ENCODE measurements at regions not wholly inside any gene's neighbourhood (a gene's known extent, or its start where the extent isn't known, plus 50 kb on each side); places are given as distances from the start of the nearest gene placed in this dataset.
"Not testable (repeated sequence)": the region's sequence is repeated elsewhere in the genome, so short reads cannot be mapped to it uniquely, and the experiment has no call there.

DNA sequence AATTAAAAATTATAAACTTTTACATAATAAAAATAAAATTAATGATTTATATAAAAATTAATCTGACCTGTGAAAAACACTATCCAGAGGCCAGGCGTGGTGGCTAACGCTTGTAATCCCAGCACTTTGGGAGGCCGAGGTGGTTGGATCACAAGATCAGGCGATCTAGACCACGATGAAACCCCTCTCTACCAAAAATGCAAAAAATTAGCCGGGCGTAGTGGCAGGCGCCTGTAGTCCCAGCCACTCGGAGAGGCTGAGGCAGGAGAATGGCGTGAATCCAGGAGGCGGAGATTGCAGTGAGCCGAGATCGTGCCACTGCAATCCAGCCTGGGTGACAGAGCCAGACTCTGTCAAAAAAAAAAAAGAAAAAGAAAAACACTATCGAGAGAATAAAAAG lies 4865.2 kb upstream of the OR11H1 start:
- not testable (repeated sequence) for H3K18ac ChIP-seq (ENCODE audit: low read length); H3K4me3 ChIP-seq (ENCODE audit: low read length); H4K5ac ChIP-seq (ENCODE audit: low read length); H3K56ac ChIP-seq (ENCODE audit: low read length); H2AK5ac ChIP-seq (ENCODE audit: low read length); H3K79me1 ChIP-seq (ENCODE audit: low read length); DNase-seq; H3K36me3 ChIP-seq (ENCODE audit: control insufficient read depth, insufficient read depth, low read length); H2BK15ac ChIP-seq (replicated peaks; ENCODE audit: low read depth); H3K79me2 ChIP-seq (ENCODE audit: control insufficient read depth, insufficient read depth, low read length); H3K4ac ChIP-seq (ENCODE audit: low read depth, low read length); H3K9ac ChIP-seq (ENCODE audit: low read length); H2BK120ac ChIP-seq (ENCODE audit: low read depth, low read length); H3K27me3 ChIP-seq (ENCODE audit: insufficient read depth, low read length, poor library complexity); H3K23ac ChIP-seq (ENCODE audit: low read length); H3K27ac ChIP-seq (ENCODE audit: low read depth, low read length); H2BK5ac ChIP-seq (ENCODE audit: low read length); H3K4me1 ChIP-seq (ENCODE audit: control insufficient read depth, low read depth, low read length); H3K4me2 ChIP-seq (ENCODE audit: low read length); H4K8ac ChIP-seq (ENCODE audit: low read depth, low read length)
- no CpG with 5 or more reads among the region's 14 CpGs for WGBS (ENCODE audit: extremely low coverage, insufficient coverage, low lambda C conversion rate)

GRCh38 chr22:10673065-10673464 lies 4854.9 kb upstream of the OR11H1 start:
- no CpG with 5 or more reads among the region's 6 CpGs for WGBS (ENCODE audit: extremely low coverage, insufficient coverage, low lambda C conversion rate)
- H3K18ac ChIP-seq (ENCODE audit: low read length); H3K9ac ChIP-seq (ENCODE audit: low read length); H3K4ac ChIP-seq (ENCODE audit: low read depth, low read length); H3K27ac ChIP-seq (ENCODE audit: low read depth, low read length); H3K79me2 ChIP-seq (ENCODE audit: control insufficient read depth, insufficient read depth, low read length); H2BK5ac ChIP-seq (ENCODE audit: low read length); H3K27me3 ChIP-seq (ENCODE audit: insufficient read depth, low read length, poor library complexity); H3K4me3 ChIP-seq (ENCODE audit: low read length); H2BK120ac ChIP-seq (ENCODE audit: low read depth, low read length); H3K4me2 ChIP-seq (ENCODE audit: low read length); H2AK5ac ChIP-seq (ENCODE audit: low read length); H2BK15ac ChIP-seq (replicated peaks; ENCODE audit: low read depth); H3K36me3 ChIP-seq (ENCODE audit: control insufficient read depth, insufficient read depth, low read length); H4K5ac ChIP-seq (ENCODE audit: low read length); DNase-seq; H3K23ac ChIP-seq (ENCODE audit: low read length); H3K79me1 ChIP-seq (ENCODE audit: low read length); H3K56ac ChIP-seq (ENCODE audit: low read length); H4K8ac ChIP-seq (ENCODE audit: low read depth, low read length); H3K4me1 ChIP-seq (ENCODE audit: control insufficient read depth, low read depth, low read length): not testable (repeated sequence)

- H2AK5ac ChIP-seq (ENCODE audit: low read length); H3K79me1 ChIP-seq (ENCODE audit: low read length); H3K4me1 ChIP-seq (ENCODE audit: control insufficient read depth, low read depth, low read length); H3K4ac ChIP-seq (ENCODE audit: low read depth, low read length); DNase-seq; H3K27ac ChIP-seq (ENCODE audit: low read depth, low read length); H3K9ac ChIP-seq (ENCODE audit: low read length); H2BK15ac ChIP-seq (replicated peaks; ENCODE audit: low read depth); H3K18ac ChIP-seq (ENCODE audit: low read length); H3K79me2 ChIP-seq (ENCODE audit: control insufficient read depth, insufficient read depth, low read length); H3K56ac ChIP-seq (ENCODE audit: low read length); H2BK120ac ChIP-seq (ENCODE audit: low read depth, low read length); H2BK5ac ChIP-seq (ENCODE audit: low read length); H4K8ac ChIP-seq (ENCODE audit: low read depth, low read length); H3K4me2 ChIP-seq (ENCODE audit: low read length); H4K5ac ChIP-seq (ENCODE audit: low read length); H3K4me3 ChIP-seq (ENCODE audit: low read length); H3K36me3 ChIP-seq (ENCODE audit: control insufficient read depth, insufficient read depth, low read length); H3K23ac ChIP-seq (ENCODE audit: low read length); H3K27me3 ChIP-seq (ENCODE audit: insufficient read depth, low read length, poor library complexity): not testable (repeated sequence)
- no CpG with 5 or more reads among the region's 3 CpGs for WGBS (ENCODE audit: extremely low coverage, insufficient coverage, low lambda C conversion rate)
Measured at GRCh38 chr22:10678720-10679119, 4849.3 kb upstream of the OR11H1 start.

- not testable (repeated sequence) for DNase-seq; H2BK15ac ChIP-seq (replicated peaks; ENCODE audit: low read depth); H3K79me2 ChIP-seq (ENCODE audit: control insufficient read depth, insufficient read depth, low read length); H2BK120ac ChIP-seq (ENCODE audit: low read depth, low read length); H3K9ac ChIP-seq (ENCODE audit: low read length); H2BK5ac ChIP-seq (ENCODE audit: low read length); H3K79me1 ChIP-seq (ENCODE audit: low read length); H3K56ac ChIP-seq (ENCODE audit: low read length); H4K5ac ChIP-seq (ENCODE audit: low read length); H3K4ac ChIP-seq (ENCODE audit: low read depth, low read length); H3K18ac ChIP-seq (ENCODE audit: low read length); H3K4me1 ChIP-seq (ENCODE audit: control insufficient read depth, low read depth, low read length); H2AK5ac ChIP-seq (ENCODE audit: low read length); H3K27ac ChIP-seq (ENCODE audit: low read depth, low read length); H3K27me3 ChIP-seq (ENCODE audit: insufficient read depth, low read length, poor library complexity); H3K4me2 ChIP-seq (ENCODE audit: low read length); H4K8ac ChIP-seq (ENCODE audit: low read depth, low read length); H3K36me3 ChIP-seq (ENCODE audit: control insufficient read depth, insufficient read depth, low read length); H3K4me3 ChIP-seq (ENCODE audit: low read length); H3K23ac ChIP-seq (ENCODE audit: low read length)
- no CpG with 5 or more reads among the region's 2 CpGs for WGBS (ENCODE audit: extremely low coverage, insufficient coverage, low lambda C conversion rate)
Measured at GRCh38 chr22:10685436-10685835, 4842.6 kb upstream of the OR11H1 start.

GRCh38 chr22:10687256-10687655 lies 4840.7 kb upstream of the OR11H1 start:
- H3K36me3 ChIP-seq (ENCODE audit: control insufficient read depth, insufficient read depth, low read length); H3K27ac ChIP-seq (ENCODE audit: low read depth, low read length); H3K9ac ChIP-seq (ENCODE audit: low read length); H2BK15ac ChIP-seq (replicated peaks; ENCODE audit: low read depth); H4K8ac ChIP-seq (ENCODE audit: low read depth, low read length); H3K27me3 ChIP-seq (ENCODE audit: insufficient read depth, low read length, poor library complexity); H3K4ac ChIP-seq (ENCODE audit: low read depth, low read length); DNase-seq; H3K56ac ChIP-seq (ENCODE audit: low read length); H3K4me3 ChIP-seq (ENCODE audit: low read length); H2BK120ac ChIP-seq (ENCODE audit: low read depth, low read length); H3K23ac ChIP-seq (ENCODE audit: low read length); H3K79me1 ChIP-seq (ENCODE audit: low read length); H3K18ac ChIP-seq (ENCODE audit: low read length); H2BK5ac ChIP-seq (ENCODE audit: low read length); H2AK5ac ChIP-seq (ENCODE audit: low read length); H3K4me2 ChIP-seq (ENCODE audit: low read length); H3K79me2 ChIP-seq (ENCODE audit: control insufficient read depth, insufficient read depth, low read length); H4K5ac ChIP-seq (ENCODE audit: low read length); H3K4me1 ChIP-seq (ENCODE audit: control insufficient read depth, low read depth, low read length): not testable (repeated sequence)
- WGBS (ENCODE audit: extremely low coverage, insufficient coverage, low lambda C conversion rate), result no CpG with 5 or more reads among the region's 4 CpGs

DNA sequence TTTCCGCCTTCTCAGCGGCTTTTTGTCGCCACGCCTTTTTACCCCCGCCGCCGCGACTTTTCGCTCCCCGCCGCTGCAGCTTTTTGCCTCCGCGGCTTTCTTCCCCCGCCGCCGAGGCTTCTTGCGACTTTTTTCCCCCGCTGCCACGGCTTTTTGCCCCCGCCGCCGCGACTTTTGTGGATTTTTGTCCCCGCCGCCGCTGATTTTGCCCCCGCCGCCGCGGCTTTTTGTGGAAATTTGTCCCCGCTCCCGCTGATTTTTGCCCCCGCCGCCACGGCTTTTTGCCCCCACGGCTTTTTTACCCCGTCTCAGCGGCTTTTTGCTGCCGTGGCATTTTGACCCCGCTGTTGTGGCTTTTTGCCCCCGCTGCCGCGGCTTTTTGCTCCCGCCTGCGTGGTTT lies 4829.2 kb upstream of the OR11H1 start:
- H3K18ac ChIP-seq (ENCODE audit: low read length); H3K9ac ChIP-seq (ENCODE audit: low read length); H2BK5ac ChIP-seq (ENCODE audit: low read length); H2BK15ac ChIP-seq (replicated peaks; ENCODE audit: low read depth); H3K23ac ChIP-seq (ENCODE audit: low read length); H3K27me3 ChIP-seq (ENCODE audit: insufficient read depth, low read length, poor library complexity); H3K4me1 ChIP-seq (ENCODE audit: control insufficient read depth, low read depth, low read length); H3K4me3 ChIP-seq (ENCODE audit: low read length); H3K4ac ChIP-seq (ENCODE audit: low read depth, low read length); H3K4me2 ChIP-seq (ENCODE audit: low read length); H3K36me3 ChIP-seq (ENCODE audit: control insufficient read depth, insufficient read depth, low read length); H3K79me2 ChIP-seq (ENCODE audit: control insufficient read depth, insufficient read depth, low read length); H3K27ac ChIP-seq (ENCODE audit: low read depth, low read length); H3K56ac ChIP-seq (ENCODE audit: low read length); H4K5ac ChIP-seq (ENCODE audit: low read length); H3K79me1 ChIP-seq (ENCODE audit: low read length); H4K8ac ChIP-seq (ENCODE audit: low read depth, low read length); H2BK120ac ChIP-seq (ENCODE audit: low read depth, low read length); H2AK5ac ChIP-seq (ENCODE audit: low read length); DNase-seq: not testable (repeated sequence)
- no CpG with 5 or more reads among the region's 45 CpGs for WGBS (ENCODE audit: extremely low coverage, insufficient coverage, low lambda C conversion rate)

All from mesendoderm (in vitro differentiated cells).